ENCODE measurements at regions not wholly inside any gene's neighbourhood (a gene's known extent, or its start where the extent isn't known, plus 50 kb on each side); places are given as distances from the start of the nearest gene placed in this dataset.

GRCh38 chr5:167485061-167485774 lies 806.2 kb upstream of the WWC1 start:
- Histone ChIP-seq H3K4me3 (no peak overlapping the region), H3K27ac (no peak overlapping the region)

- H3K4me3 ChIP-seq: no peak overlapping the region
Measured at GRCh38 chr5:167488371-167488770, 803.1 kb upstream of the WWC1 start.

GRCh38 chr5:167489202-167489601 lies 802.2 kb upstream of the WWC1 start:
- H3K4me3 ChIP-seq: no peak overlapping the region
- no peak overlapping the region for H3K27ac ChIP-seq

More at GRCh38 chr5:167488371-167488770, 803.1 kb upstream of the WWC1 start:
- H3K27ac ChIP-seq: no peak overlapping the region

GRCh38 chr5:167503926-167504720 lies 787.3 kb upstream of the WWC1 start:
- no peak overlapping the region for H3K27ac ChIP-seq
- H3K4me3 ChIP-seq: no peak overlapping the region

GRCh38 chr5:167507463-167508233 lies 783.8 kb upstream of the WWC1 start:
- no peak overlapping the region for H3K27ac ChIP-seq
- no peak overlapping the region for H3K4me3 ChIP-seq

- no peak overlapping the region for H3K4me3 ChIP-seq
- no peak overlapping the region for H3K27ac ChIP-seq
Measured at GRCh38 chr5:167509076-167509475, 782.4 kb upstream of the WWC1 start.

- Histone ChIP-seq H3K27ac (no peak overlapping the region), H3K4me3 (no peak overlapping the region)
Measured at GRCh38 chr5:167511276-167511675, 780.2 kb upstream of the WWC1 start.

- no peak overlapping the region for H3K27ac ChIP-seq
- no peak overlapping the region for H3K4me3 ChIP-seq
Measured at GRCh38 chr5:167512111-167512510, 779.3 kb upstream of the WWC1 start.

GRCh38 chr5:167513381-167513780 lies 778.1 kb upstream of the WWC1 start:
- H3K4me3 ChIP-seq: no peak overlapping the region

GRCh38 chr5:167514461-167514860 lies 777.0 kb upstream of the WWC1 start:
- Histone ChIP-seq H3K4me3 (no peak overlapping the region), H3K27ac (no peak overlapping the region)

More at GRCh38 chr5:167513381-167513780, 778.1 kb upstream of the WWC1 start:
- no peak overlapping the region for H3K27ac ChIP-seq

GRCh38 chr5:167525004-167525403 lies 766.4 kb upstream of the WWC1 start:
- Histone ChIP-seq H3K27ac (no peak overlapping the region), H3K4me3 (no peak overlapping the region)

GRCh38 chr5:167528651-167529050 lies 762.8 kb upstream of the WWC1 start:
- no peak overlapping the region for H3K4me3 ChIP-seq
- H3K27ac ChIP-seq: no peak overlapping the region

- Histone ChIP-seq H3K4me3 (no peak overlapping the region), H3K27ac (no peak overlapping the region)
Measured at GRCh38 chr5:167530548-167530947, 760.9 kb upstream of the WWC1 start.

- Histone ChIP-seq H3K4me3 (no peak overlapping the region), H3K27ac (no peak overlapping the region)
Measured at GRCh38 chr5:167533814-167534795, 757.3 kb upstream of the WWC1 start.

- no peak overlapping the region for H3K27ac ChIP-seq
- no peak overlapping the region for H3K4me3 ChIP-seq
Measured at GRCh38 chr5:167539747-167540146, 751.7 kb upstream of the WWC1 start.

GRCh38 chr5:167546270-167546669 lies 745.2 kb upstream of the WWC1 start:
- no peak overlapping the region for H3K4me3 ChIP-seq
- H3K27ac ChIP-seq: no peak overlapping the region

- Histone ChIP-seq H3K27ac (no peak overlapping the region), H3K4me3 (no peak overlapping the region)
Measured at GRCh38 chr5:167552356-167552755, 739.1 kb upstream of the WWC1 start.

GRCh38 chr5:167553511-167553910 lies 737.9 kb upstream of the WWC1 start:
- H3K4me3 ChIP-seq: no peak overlapping the region
- H3K27ac ChIP-seq: no peak overlapping the region

- H3K4me3 ChIP-seq: no peak overlapping the region
- H3K27ac ChIP-seq: no peak overlapping the region
Measured at GRCh38 chr5:167554564-167555290, 736.7 kb upstream of the WWC1 start.
